Gastroesophageal sphincter (tissue), 4 donors: ENCODE measurements at regions not wholly inside any gene's neighbourhood (a gene's known extent, or its start where the extent isn't known, plus 50 kb on each side); places are given as distances from the start of the nearest gene placed in this dataset.

Source experiments
- ATAC-seq: fragments of 150-250 bp; one replicate; pipeline ENCODE4 v1.9.1; 2016; ENCODE audit warnings: mild to moderate bottlenecking, moderate library complexity
- H3K27ac ChIP-seq, 4 donors: fragments of 200-600 bp; sonication (generic) in 3 of 4; 1 replicate in 3 of 4; 2 replicates in 1 of 4; pipeline ENCODE4 v1.5.1; 2016 to 2019
- H3K27me3 ChIP-seq: fragments of 200-600 bp; sonication (generic); one replicate; pipeline ENCODE4 v1.5.1; 2019
- H3K36me3 ChIP-seq, 2 donors: fragments of 200-600 bp; sonication (generic); one replicate each; pipeline ENCODE4 v1.5.1; 2019; ENCODE audit warnings: control low read depth in 1 of 2
- H3K4me1 ChIP-seq, 3 donors: fragments of 200-600 bp; sonication (generic); 1 replicate in 2 of 3; 2 replicates in 1 of 3; pipeline ENCODE4 v1.5.1; 2016 to 2019; ENCODE audit warnings: control low read depth in 2 of 3
- H3K4me3 ChIP-seq, 2 donors: fragments of 200-600 bp; sonication (generic); one replicate each; pipeline ENCODE4 v1.5.1; 2019; ENCODE audit warnings: mild to moderate bottlenecking in 1 of 2, moderate library complexity in 1 of 2
- H3K9me3 ChIP-seq, 3 donors: fragments of 200-600 bp; sonication (generic); one replicate each; pipeline ENCODE4 v1.5.1; 2017 to 2019; ENCODE audit warnings: control low read depth in 2 of 3
- EP300 ChIP-seq: sonication (generic); formaldehyde crosslinking; IDR thresholded peaks from one replicate; pipeline ENCODE4 v1.6.1; 2017; ENCODE audit warnings: antibody characterized with exemption, mild to moderate bottlenecking
- POLR2A ChIP-seq, 2 donors: fragments of 450-650 bp; IDR thresholded peaks; one replicate each; pipeline ENCODE4 v1.6.1; 2017; ENCODE audit warnings: antibody characterized with exemption in 2 of 2, mild to moderate bottlenecking in 2 of 2, moderate library complexity in 1 of 2
- POLR2AphosphoS5 ChIP-seq: sonication (generic); formaldehyde crosslinking; IDR thresholded peaks from one replicate; pipeline ENCODE4 v1.6.1; 2017; ENCODE audit warnings: antibody characterized with exemption
- WGBS, 2 donors: methylation state at CpG; one replicate each; pipeline ENCODE4 v1.1.5; 2018; ENCODE audit warnings: low coverage in 1 of 2; 5-methylcytosine and 5-hydroxymethylcytosine counted together
- TF ChIP-seq, protein P1 (sequence below), 4 experiments: fragments of 200-600 bp in 2 of 4; fragments of 450-650 bp in 2 of 4; sonication (generic) in 1 of 4; IDR thresholded peaks; one replicate each; pipeline ENCODE4 v1.5.1; 2017 to 2019; ENCODE audit warnings: antibody characterized with exemption in 4 of 4, mild to moderate bottlenecking in 2 of 4, moderate library complexity in 2 of 4

DNA sequence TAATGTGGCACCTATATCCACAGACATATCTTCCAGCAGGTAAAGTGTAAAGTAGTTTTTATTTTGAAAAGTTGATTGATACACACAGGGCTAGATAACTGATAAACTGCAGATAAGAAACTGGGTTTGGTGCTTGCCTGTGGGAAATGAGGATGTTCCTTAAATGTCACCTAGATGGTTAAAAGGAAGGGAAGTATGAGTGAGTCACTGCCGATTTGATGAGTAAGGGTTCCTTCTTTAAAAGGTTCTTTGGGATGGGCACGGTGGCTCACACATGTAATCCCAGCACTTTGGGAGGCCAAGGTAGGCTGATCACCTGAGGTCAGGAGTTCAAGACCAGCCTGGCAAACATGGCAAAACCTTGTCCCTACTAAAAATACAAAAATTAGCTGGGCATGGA lies 73.8 kb upstream of the FRY start:
- Histone ChIP-seq H3K9me3 (peaks cover 0 to 4% (median 0%) of the 10 kb centered on the region in 3 donors), H3K36me3 (peaks cover 0 to 3% of the 10 kb centered on the region in 2 donors), H3K27ac (no peak overlapping the region), H3K4me3 (no peak overlapping the region), H3K4me1 (no peaks in the 10 kb centered on the region), H3K27me3 (no peaks in the 10 kb centered on the region)
- no peak for ATAC-seq
- WGBS, 2 donors, result 48 to 82% methylated on average over 2 of the region's 2 CpGs
- no peak for TF ChIP-seq POLR2A (IDR thresholded peaks at IDR 0.05)
- no peak for TF ChIP-seq EP300
- TF ChIP-seq POLR2AphosphoS5, result no peak
- TF ChIP-seq, protein P1, sequence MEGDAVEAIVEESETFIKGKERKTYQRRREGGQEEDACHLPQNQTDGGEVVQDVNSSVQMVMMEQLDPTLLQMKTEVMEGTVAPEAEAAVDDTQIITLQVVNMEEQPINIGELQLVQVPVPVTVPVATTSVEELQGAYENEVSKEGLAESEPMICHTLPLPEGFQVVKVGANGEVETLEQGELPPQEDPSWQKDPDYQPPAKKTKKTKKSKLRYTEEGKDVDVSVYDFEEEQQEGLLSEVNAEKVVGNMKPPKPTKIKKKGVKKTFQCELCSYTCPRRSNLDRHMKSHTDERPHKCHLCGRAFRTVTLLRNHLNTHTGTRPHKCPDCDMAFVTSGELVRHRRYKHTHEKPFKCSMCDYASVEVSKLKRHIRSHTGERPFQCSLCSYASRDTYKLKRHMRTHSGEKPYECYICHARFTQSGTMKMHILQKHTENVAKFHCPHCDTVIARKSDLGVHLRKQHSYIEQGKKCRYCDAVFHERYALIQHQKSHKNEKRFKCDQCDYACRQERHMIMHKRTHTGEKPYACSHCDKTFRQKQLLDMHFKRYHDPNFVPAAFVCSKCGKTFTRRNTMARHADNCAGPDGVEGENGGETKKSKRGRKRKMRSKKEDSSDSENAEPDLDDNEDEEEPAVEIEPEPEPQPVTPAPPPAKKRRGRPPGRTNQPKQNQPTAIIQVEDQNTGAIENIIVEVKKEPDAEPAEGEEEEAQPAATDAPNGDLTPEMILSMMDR (IDR thresholded peaks at IDR 0.05), result no peak

DNA sequence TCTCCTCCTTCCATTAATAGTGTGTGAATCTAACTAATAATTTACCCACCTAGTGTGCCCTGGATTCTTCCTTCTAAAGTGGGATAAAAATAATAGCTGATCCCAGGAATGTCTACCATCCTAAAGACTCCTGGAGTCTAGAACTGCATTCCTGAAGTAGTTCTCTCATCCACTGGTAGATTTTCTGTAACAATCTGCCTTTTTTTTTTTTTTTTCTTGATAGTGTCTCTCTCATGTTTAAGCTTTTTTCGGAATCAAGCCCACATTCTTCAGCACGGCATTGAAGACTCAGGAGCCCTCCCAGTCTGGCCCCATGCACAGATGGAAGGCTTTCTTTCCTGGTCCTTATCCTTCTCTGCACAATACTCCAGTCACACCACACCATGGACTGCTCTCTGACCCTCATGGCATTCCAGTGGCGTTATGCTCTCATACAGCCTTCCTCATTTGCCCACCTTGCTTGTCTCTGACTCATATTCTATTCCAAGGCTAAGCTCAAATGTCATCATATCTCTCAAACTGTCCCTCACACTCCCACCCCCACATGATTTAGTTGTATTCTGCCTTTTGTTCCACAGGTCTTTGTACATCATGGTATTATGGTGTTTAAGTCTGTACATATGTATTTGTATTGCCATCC lies 68.7 kb upstream of the FRY start:
- H3K36me3 ChIP-seq, result no peaks in the 10 kb centered on the region
- TF ChIP-seq POLR2AphosphoS5 (no peak), POLR2A (IDR thresholded peaks at IDR 0.05) (no peak), EP300 (no peak)
- TF ChIP-seq, protein P1 (IDR thresholded peaks at IDR 0.05), result no peak
- 73% methylated on average over 1 of the region's 3 CpGs; no CpG with 5 or more reads in 1 of the 2 donors for WGBS, 2 donors
- H3K27me3 ChIP-seq, result no peaks in the 10 kb centered on the region
- H3K4me1 ChIP-seq, result peaks cover 0 to 7% (median 0%) of the 10 kb centered on the region in 3 donors
- H3K27ac ChIP-seq, result no peak overlapping the region
- no peak overlapping the region for H3K4me3 ChIP-seq
- peaks cover 0 to 3% (median 0%) of the 10 kb centered on the region in 3 donors for H3K9me3 ChIP-seq
- ATAC-seq, result no peak

DNA sequence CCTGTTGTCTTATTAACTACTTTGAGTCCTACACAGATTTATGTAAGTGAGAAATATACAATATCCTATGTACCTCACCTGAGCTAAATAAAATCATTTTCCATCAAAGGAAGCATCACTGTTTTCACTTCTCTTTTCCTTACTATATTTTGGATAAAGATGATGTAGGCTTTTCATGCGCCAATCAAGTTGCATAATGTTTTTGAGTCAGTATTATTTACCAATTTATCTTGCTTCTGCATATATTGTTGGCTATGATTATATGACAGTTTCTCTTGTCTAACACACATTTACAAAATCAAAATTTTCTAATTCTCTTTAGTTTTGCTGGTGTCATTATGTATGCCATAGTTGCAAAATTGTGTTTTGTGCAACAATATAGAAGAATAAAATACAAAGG lies 67.9 kb upstream of the FRY start:
- WGBS, 2 donors, result 100% methylated on average over 1 of the region's 1 CpG; no CpG with 5 or more reads in 1 of the 2 donors
- H3K36me3 ChIP-seq, result no peaks in the 10 kb centered on the region
- TF ChIP-seq, protein P1 (IDR thresholded peaks at IDR 0.05), result no peak
- TF ChIP-seq EP300 (no peak), POLR2AphosphoS5 (no peak), POLR2A (IDR thresholded peaks at IDR 0.05) (no peak)
- H3K27ac ChIP-seq, result no peak overlapping the region
- no peaks in the 10 kb centered on the region for H3K9me3 ChIP-seq
- no peaks in the 10 kb centered on the region for H3K27me3 ChIP-seq
- peaks cover 0 to 7% (median 0%) of the 10 kb centered on the region in 3 donors for H3K4me1 ChIP-seq
- H3K4me3 ChIP-seq, result no peak overlapping the region
- no peak for ATAC-seq

DNA sequence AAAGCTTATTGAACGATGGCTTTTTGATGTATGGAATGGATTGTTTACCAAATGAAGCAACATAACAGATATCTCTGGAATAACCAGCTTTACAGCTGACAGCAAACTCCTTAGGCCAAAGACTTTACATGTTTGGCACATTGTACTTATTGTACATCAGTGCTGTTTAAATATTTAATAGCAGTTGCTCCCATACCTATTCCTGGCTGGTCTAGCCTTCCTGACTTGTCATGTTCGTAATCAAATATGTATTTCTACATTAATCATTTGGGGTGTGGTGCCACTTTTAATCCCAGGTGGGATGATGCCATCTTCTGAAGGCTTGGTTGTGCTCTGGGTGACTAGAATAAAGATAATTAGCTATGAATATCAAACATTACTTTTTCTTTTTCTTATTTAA lies 67.4 kb upstream of the FRY start:
- Histone ChIP-seq H3K36me3 (no peaks in the 10 kb centered on the region), H3K4me3 (no peak overlapping the region), H3K27ac (no peak overlapping the region), H3K27me3 (no peaks in the 10 kb centered on the region), H3K4me1 (peaks cover 0 to 7% (median 0%) of the 10 kb centered on the region in 3 donors), H3K9me3 (no peaks in the 10 kb centered on the region)
- 75 to 82% methylated on average over 2 of the region's 2 CpGs for WGBS, 2 donors
- TF ChIP-seq EP300 (no peak), POLR2A (IDR thresholded peaks at IDR 0.05) (no peak), POLR2AphosphoS5 (no peak)
- TF ChIP-seq, protein P1 (IDR thresholded peaks at IDR 0.05), result no peak
- ATAC-seq, result no peak

DNA sequence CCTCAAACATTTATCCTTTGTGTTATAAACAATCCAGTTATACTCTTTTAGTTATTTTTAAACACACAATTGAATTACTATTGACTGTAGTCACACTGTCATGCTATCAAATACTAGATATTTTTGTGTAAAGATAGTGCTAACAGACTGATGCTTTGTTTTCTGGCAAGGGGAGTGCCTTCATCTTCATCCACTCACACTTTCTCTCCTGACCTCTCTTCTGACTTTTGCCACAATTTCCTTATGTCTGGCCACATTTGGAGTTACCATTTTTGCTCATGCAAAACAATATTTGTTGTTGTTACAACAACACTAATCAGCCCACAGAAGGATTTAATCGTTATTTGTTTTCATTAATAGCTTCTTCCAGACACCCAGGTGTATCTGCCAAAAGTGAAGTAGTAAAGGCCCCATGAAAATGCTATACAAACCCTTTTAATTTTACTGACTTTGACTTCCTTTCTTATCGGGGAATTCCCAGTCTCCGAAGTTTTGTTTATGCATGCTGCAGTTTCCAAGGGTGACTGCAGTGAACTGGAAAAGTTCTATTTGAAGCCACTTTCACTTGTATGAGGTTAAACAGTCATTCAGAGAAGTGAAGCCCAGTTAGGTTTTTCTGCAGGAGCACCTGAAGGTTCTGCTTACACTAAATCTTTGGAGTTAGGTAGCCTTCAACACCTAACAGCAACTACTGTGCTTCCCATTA lies 66.1 kb upstream of the FRY start:
- Histone ChIP-seq H3K4me1 (peaks cover 0 to 7% (median 0%) of the 10 kb centered on the region in 3 donors), H3K9me3 (no peaks in the 10 kb centered on the region), H3K36me3 (no peaks in the 10 kb centered on the region), H3K27ac (no peak overlapping the region), H3K4me3 (no peak overlapping the region), H3K27me3 (no peaks in the 10 kb centered on the region)
- ATAC-seq, result no peak
- TF ChIP-seq POLR2AphosphoS5, result no peak
- no peak for TF ChIP-seq EP300
- no peak for TF ChIP-seq POLR2A (IDR thresholded peaks at IDR 0.05)
- TF ChIP-seq, protein P1 (IDR thresholded peaks at IDR 0.05), result no peak
- WGBS, 2 donors, result 0 to 9% methylated on average over 3 of the region's 3 CpGs
